HS-27A (cell line): ENCODE measurements at regions not wholly inside any gene's neighbourhood (a gene's known extent, or its start where the extent isn't known, plus 50 kb on each side); places are given as distances from the start of the nearest gene placed in this dataset.

Experiments used
- DNase-seq: peaks from one replicate; pipeline ENCODE4 v3.0.0-alpha.2; 2012; ENCODE audit warnings: low read depth, missing footprints

- DNase-seq = no peak
These were observed 188.7 kb upstream of the MPHOSPH6 start for GRCh38 chr16:82358606-82359221.

DNA sequence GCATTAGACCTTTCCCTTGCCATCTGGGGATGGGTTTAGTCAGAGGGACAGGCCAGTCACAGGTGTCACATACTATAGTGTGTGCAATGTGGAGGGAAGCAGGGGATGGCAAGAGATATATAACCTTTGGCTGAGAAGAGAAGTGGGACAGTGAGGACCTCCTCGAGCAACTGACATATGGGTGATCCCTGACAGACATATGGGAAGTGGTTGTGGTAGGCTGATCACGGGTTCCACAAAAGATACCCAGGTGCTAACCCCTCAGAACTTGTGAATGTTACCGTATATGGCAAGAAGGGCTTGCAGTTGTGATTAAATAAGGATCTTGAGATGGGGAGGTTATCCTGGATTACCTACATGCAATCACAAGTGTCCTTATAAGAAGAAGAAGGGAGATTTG lies 188.1 kb upstream of the MPHOSPH6 start:
- no peak for DNase-seq

GRCh38 chr16:82357237-82357636 lies 187.2 kb upstream of the MPHOSPH6 start:
- no peak for DNase-seq

- no peak for DNase-seq
These were observed 180.5 kb upstream of the MPHOSPH6 start for GRCh38 chr16:82350560-82350959.

DNA sequence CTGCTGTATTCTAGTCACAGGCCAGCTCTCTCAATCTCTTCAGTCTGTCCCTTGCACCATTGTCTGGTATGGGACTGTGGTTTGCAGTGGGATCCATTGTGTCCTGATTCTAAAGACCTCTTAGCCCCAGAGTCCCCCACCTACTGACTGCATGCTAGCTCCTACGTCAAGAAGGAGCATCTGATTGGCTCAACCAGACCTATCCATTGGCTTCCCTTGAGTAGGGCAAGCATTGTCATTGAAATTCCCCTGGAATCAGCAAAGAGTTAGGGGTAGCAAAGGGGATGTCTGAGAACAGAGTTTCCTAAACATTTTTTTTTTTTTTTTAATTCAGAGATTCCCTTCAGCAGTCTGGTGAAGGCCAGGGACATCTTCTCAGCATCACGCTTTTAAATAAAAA lies 175.3 kb upstream of the MPHOSPH6 start:
- no peak for DNase-seq

GRCh38 chr16:82344157-82344556 lies 174.1 kb upstream of the MPHOSPH6 start:
- DNase-seq = no peak

DNA sequence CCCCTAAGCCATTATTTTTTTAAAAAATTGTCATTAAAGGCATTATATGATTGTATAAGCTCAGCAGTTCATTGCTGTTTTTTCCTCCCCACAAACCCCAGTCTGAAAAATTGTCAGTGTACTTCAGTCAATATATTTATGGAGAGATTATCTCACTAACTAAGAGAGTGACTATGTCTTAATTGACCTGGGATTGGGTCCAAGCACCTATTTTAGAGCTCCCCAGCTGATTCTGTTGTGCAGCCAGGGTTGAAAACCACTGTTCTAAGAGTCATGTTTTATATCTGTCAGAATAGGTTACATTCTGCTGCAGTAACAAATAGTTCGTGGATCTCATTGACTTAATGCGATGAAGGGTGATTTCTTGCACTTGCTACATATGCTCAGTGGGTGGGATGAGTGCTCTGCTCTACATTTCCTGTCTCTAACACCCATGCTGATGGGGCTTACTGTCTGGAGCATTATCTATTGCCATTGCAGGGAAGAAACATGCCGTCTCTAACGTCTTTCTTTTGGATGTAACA lies 171.2 kb upstream of the MPHOSPH6 start:
- DNase-seq = no peak

DNA sequence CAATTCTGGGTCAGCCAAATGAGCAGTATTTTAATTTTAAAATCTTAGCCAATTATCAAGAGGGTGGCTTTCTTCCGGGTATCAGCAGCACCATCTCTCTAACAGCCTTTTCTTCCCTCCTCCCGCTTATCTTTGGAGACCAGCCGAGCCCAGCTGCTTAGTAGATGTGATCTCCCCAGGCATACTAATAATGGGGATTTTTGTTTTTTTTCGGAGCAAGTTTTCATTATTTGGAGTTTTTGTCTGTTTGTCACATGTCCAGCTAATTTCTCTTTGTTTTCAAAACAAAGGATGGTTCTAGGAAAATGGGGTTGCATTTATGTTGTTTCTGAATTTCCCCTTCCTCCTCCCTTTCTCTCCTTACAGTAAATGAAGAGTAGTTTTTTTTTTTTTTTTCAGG lies 170.5 kb upstream of the MPHOSPH6 start:
- no peak for DNase-seq

DNA sequence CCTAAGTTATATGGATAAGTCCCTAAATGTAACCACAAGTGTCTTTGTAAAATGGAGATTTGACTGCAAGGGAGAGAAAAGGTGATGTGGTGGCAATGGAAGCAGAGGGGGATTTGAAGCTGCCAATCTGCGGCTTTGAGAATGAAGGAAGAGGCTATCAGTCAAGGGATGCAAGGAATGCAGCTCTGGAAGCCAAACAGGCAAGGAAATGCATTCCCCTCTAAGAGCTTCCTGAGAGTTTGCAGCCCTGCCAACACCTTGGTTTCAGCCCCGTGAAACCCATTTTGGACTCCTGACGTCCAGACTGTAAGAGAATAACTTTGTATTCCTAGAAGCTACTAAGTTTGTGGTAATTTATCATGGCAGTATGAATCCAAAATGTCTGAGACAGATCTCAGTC lies 167.3 kb upstream of the MPHOSPH6 start:
- DNase-seq = no peak

DNA sequence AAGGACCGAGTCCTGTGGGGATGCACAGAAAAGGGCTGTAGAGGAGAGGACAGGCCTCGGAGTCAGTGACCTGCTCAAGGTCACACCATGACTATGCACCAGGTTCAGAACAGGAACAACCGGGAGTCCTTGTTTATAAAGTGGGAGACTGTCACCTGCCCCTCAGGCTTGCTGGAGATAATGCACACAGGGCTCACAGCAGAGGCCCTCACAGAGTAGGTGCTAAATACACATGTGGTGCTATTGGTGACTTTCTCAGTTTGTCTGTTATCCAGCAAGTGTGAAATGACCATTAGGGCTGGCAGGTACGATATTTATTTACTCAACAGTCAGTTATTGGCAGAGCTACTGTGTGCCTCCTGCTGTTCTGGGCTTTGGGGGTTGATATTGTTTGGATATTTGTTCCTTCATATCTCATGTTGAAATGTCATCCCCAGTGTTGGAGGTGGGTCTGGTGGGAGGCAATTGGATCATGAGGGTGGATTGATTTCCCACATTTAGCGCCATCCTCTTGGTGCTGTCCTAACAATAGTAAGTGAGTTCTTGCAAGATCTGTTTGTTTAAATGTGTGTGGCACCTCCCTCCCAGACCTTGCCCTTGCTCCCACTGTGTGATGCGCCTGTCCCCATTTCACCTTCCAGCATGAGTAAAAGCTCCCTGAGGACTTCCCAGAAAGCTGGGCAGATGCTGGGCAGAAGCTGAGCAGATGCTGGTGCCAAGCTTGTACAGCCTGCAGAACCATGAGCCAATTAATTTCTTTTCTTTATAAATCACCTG lies 162.1 kb upstream of the MPHOSPH6 start:
- DNase-seq = no peak

DNA sequence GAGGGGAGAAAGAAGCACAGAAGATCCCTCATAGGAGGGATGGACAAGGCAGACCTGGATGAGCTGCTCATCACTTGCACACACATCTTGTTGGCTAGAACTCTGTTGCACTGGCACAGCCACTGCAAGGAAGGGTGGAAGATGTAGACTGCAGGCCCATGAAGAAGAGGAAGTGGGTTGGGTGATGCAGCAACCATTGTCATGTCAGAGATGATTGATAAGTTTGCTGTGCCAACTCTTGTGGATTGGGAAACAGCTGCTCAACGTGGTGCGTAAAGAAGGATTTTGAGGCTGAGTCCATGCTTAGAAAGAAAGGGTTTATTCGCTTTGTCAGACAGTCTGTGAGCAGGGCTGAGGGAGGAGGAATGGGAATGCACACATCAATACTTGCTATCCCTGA lies 161.4 kb upstream of the MPHOSPH6 start:
- DNase-seq = no peak

GRCh38 chr16:82329504-82330192 lies 159.6 kb upstream of the MPHOSPH6 start:
- no peak for DNase-seq

DNA sequence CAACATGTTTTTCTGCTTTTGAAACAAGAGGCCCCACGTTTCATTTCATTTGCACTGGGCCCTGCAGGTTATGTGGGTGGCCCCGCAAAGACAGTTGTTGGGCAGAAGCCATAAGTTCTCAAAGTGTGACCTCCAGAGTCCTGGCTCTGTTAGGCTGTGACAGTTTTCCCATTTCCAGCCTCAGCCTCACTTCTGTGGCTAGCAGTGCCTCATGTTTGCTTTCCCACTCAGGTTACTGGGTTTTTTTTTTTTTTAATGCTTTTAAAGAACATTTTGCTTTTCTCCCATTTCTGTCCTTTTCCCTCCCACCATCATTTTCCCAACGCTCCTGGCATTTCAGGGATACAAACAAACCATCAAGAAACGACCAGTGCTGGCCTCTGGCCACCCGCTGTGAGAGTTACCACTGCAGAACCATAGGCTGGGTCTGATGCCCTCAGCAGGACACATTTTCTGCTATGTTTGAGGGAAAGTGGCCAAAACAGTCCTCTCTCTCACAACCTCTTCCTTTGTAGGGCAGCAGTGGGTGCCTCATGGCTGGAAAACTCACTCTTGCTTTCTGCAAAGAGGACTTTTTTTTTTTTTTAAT lies 159.0 kb upstream of the MPHOSPH6 start:
- DNase-seq = no peak

GRCh38 chr16:82323171-82323570 lies 153.1 kb upstream of the MPHOSPH6 start:
- no peak for DNase-seq

DNA sequence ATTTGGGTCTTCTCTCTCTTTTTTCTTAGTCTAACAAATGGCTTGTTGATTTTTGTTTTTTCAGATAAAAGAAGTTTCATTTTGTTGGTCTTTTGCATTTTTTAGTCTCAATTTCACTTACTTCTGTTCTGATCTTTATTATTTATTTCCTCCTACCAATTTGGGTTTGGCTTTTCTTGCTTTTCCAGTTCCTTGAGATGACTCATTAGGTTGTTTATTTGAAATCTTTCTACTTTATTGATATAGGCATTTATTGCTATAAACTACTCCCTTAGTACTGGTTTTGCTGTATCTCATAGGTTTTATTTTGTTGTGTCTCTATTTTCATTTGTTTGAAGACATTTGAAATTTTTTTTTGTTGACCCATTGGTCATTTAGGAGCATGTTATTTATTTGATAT lies 152.2 kb upstream of the MPHOSPH6 start:
- DNase-seq = no peak

GRCh38 chr16:82319038-82319437 lies 149.0 kb upstream of the MPHOSPH6 start:
- DNase-seq = no peak

DNA sequence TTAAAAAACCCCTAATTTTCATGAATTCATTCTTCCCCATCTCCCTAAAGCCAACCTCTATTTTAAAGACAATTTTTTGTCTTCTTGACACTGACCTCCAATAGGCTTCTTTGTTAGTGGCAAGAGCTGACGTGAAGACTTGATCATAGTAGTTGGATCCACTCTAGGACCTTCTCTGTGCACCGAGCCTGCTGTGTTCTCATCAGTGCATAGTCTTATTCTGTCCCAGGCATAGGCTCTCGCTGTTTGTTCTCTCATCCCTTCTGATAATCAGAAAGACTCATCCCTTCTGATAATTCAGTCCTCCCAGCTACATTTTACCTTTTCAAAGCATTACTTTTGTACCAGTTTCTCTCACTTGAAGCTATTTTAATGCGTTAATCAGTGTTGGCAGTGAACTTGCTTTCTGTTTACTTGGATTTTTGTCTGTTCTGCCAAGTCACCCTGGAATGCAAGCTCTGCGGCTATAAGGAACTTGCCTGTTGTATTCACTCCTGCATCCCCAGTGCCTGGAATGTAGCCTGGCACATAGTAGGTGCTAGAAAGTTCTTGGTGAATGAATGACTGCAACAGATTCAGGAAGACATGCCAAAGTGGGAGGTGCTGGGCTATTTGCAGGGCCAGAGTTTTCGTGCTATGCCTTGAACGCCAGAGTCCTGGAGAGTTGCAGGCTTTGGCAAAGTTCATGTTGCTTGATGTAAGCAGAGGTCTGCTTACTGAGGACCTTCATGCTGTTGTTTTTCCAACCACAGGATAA lies 147.6 kb upstream of the MPHOSPH6 start:
- no peak for DNase-seq

DNA sequence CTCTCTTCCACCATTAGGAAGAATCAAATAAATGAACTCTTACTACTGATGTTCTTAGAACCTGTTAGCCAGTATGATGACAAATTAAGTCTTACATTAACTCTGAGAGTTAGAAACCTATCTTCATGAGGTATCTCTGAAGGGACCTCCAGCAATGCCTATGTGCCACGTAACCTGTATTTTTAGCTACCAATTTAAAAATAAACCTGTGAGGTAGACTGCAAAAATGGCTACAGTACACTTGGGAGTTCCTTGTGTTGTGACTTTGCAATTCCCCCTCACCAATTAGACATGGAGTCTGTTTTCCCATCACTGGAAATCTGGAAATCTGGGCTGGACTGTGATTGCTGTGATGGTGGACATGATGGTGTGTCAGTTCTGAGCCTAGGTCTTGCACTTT lies 143.7 kb upstream of the MPHOSPH6 start:
- DNase-seq = no peak

- DNase-seq = no peak
These were observed 141.5 kb upstream of the MPHOSPH6 start for GRCh38 chr16:82311528-82311927.

- no peak for DNase-seq
These were observed 132.2 kb upstream of the MPHOSPH6 start for GRCh38 chr16:82302042-82302727.

DNA sequence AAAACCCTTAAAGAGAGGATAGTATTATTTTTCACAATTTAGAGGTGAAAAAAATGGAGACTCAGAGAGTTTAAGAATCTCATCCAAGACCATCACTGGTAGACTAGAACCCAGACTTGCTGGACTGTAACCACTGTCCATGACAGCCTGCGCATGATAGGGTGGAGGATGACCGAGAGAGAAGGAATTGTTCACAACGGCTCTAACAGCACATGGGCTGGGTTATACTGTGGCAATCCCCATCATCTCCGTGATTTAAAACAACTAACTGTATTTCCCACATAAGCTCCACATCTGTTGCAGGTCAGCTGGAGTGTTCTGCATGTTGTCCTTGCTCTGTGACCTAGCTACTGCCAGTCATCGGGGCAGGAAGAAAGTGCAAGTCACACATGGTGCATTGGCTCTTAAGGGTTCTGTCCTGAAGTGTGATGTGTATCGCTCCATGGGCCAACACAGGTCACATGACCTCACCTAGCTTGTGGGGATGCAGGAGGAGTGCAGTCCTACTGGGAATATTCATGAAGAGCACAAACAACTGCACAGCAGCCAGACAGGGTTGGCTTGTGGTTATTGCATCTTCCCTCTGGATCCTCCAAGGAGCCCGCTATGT lies 131.2 kb upstream of the MPHOSPH6 start:
- no peak for DNase-seq
